Tibial nerve (tissue), 4 donors: ENCODE measurements at regions not wholly inside any gene's neighbourhood (a gene's known extent, or its start where the extent isn't known, plus 50 kb on each side); places are given as distances from the start of the nearest gene placed in this dataset.

ENCODE experiments used
- DNase-seq, 2 donors: peaks; one replicate each; pipeline ENCODE4 v3.0.0-alpha.2; 2019; ENCODE audit warnings: low spot score in 2 of 2
- H3K27ac ChIP-seq, 4 donors: fragments of 200-600 bp; sonication (generic) in 3 of 4; one replicate each; pipeline ENCODE4 v1.5.1; 2017 to 2019; ENCODE audit warnings: mild to moderate bottlenecking in 1 of 4
- H3K27me3 ChIP-seq, 2 donors: fragments of 200-600 bp; sonication (generic) in 1 of 2; one replicate each; pipeline versions ENCODE4 v1.5.1 to v1.6.0; 2017 to 2019
- H3K36me3 ChIP-seq, 3 donors: fragments of 200-600 bp; sonication (generic); one replicate each; pipeline ENCODE4 v1.5.1; 2018 to 2019
- H3K4me1 ChIP-seq, 4 donors: fragments of 200-600 bp; sonication (generic) in 3 of 4; one replicate each; pipeline ENCODE4 v1.5.1; 2017 to 2019
- H3K4me3 ChIP-seq, 4 donors: fragments of 200-600 bp; sonication (generic) in 3 of 4; one replicate each; pipeline ENCODE4 v1.5.1; 2017 to 2019; ENCODE audit warnings: mild to moderate bottlenecking in 1 of 4, moderate library complexity in 1 of 4
- H3K9me3 ChIP-seq, 4 donors: fragments of 200-600 bp; sonication (generic) in 3 of 4; one replicate each; pipeline ENCODE4 v1.5.1; 2017 to 2019
- EP300 ChIP-seq, 2 donors: sonication (generic); formaldehyde crosslinking; IDR thresholded peaks; one replicate each; pipeline ENCODE4 v1.6.1; 2017; ENCODE audit warnings: antibody characterized with exemption in 2 of 2, mild to moderate bottlenecking in 1 of 2
- POLR2A ChIP-seq, 2 donors: fragments of 450-650 bp; IDR thresholded peaks; one replicate each; pipeline ENCODE4 v1.6.1; 2017; ENCODE audit warnings: antibody characterized with exemption in 2 of 2, mild to moderate bottlenecking in 2 of 2, moderate library complexity in 2 of 2
- WGBS, 2 donors: methylation state at CpG; one replicate each; pipeline ENCODE4 v1.1.5; 2018; 5-methylcytosine and 5-hydroxymethylcytosine counted together
- TF ChIP-seq, protein P1 (sequence below), 5 experiments: fragments of 200-600 bp in 3 of 5; fragments of 450-650 bp in 2 of 5; sonication (generic) in 3 of 5; IDR thresholded peaks; one replicate each; pipeline ENCODE4 v1.5.1; 2016 to 2019; ENCODE audit warnings: antibody characterized with exemption in 5 of 5, mild to moderate bottlenecking in 3 of 5, moderate library complexity in 2 of 5

DNA sequence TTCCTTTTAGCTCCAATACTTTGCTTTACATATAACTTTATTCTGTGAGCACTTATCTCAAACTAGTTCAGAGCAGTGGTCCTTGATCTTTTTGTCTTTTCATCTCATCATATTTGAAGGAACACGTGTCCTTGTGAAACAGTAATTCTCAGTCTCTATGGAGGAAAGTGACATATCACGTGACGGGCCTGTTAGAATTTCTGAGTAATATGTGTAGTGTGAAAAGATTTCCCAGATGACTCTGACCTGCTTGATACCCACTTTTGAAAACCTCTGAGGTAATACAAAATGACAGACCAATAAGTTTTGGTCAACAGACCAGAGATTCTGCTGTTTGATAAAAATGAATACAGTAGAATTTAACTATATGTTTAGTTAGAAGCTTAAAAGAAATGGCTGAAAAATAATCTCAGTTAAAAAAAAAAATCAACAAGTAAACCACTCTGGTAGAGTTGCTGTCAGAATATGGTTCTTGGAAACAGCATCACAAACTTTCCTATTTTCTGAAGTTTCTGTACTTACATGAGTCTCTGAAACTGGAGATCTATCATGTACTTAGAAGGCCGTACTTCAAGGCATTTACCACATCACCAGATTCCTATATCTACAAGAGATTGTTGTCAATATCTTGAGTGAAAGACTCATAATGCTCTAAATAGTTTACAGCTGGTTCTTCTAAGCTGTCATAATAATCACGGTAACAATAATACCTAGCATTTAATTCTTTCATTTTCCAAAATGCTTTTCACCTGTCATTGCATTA, 590.2 kb upstream of the TBL1XR1 start:
- Histone ChIP-seq H3K9me3 (no peaks in the 10 kb centered on the region), H3K4me1 (peaks cover 0 to 2% (median 0%) of the 10 kb centered on the region in 4 donors), H3K27ac (no peak overlapping the region), H3K27me3 (no peaks in the 10 kb centered on the region), H3K4me3 (no peak overlapping the region), H3K36me3 (no peaks in the 10 kb centered on the region)
- no peak for TF ChIP-seq EP300 (IDR thresholded peaks at IDR 0.05)
- TF ChIP-seq, protein P1, sequence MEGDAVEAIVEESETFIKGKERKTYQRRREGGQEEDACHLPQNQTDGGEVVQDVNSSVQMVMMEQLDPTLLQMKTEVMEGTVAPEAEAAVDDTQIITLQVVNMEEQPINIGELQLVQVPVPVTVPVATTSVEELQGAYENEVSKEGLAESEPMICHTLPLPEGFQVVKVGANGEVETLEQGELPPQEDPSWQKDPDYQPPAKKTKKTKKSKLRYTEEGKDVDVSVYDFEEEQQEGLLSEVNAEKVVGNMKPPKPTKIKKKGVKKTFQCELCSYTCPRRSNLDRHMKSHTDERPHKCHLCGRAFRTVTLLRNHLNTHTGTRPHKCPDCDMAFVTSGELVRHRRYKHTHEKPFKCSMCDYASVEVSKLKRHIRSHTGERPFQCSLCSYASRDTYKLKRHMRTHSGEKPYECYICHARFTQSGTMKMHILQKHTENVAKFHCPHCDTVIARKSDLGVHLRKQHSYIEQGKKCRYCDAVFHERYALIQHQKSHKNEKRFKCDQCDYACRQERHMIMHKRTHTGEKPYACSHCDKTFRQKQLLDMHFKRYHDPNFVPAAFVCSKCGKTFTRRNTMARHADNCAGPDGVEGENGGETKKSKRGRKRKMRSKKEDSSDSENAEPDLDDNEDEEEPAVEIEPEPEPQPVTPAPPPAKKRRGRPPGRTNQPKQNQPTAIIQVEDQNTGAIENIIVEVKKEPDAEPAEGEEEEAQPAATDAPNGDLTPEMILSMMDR (IDR thresholded peaks at IDR 0.05) = no peak
- TF ChIP-seq POLR2A (IDR thresholded peaks at IDR 0.05) = no peak
- DNase-seq = no peak
- WGBS, 2 donors = 90 to 91% methylated on average over 5 of the region's 5 CpGs

GRCh38 chr3:177789500-177789899, 592.2 kb upstream of the TBL1XR1 start:
- Histone ChIP-seq H3K4me3 (no peak overlapping the region), H3K27me3 (no peaks in the 10 kb centered on the region), H3K36me3 (no peaks in the 10 kb centered on the region), H3K27ac (no peak overlapping the region), H3K9me3 (no peaks in the 10 kb centered on the region), H3K4me1 (no peaks in the 10 kb centered on the region)
- TF ChIP-seq POLR2A (IDR thresholded peaks at IDR 0.05) (no peak), EP300 (IDR thresholded peaks at IDR 0.05) (no peak)
- TF ChIP-seq, protein P1 (IDR thresholded peaks at IDR 0.05) = no peak
- 89 to 92% methylated on average over 2 of the region's 2 CpGs for WGBS, 2 donors
- no peak for DNase-seq

GRCh38 chr3:177792311-177793030, 595.2 kb upstream of the TBL1XR1 start:
- H3K27me3 ChIP-seq = no peaks in the 10 kb centered on the region
- H3K36me3 ChIP-seq = no peaks in the 10 kb centered on the region
- TF ChIP-seq EP300 (IDR thresholded peaks at IDR 0.05) = no peak
- TF ChIP-seq, protein P1 (IDR thresholded peaks at IDR 0.05) = no peak
- TF ChIP-seq POLR2A (IDR thresholded peaks at IDR 0.05) = no peak
- no peaks in the 10 kb centered on the region for H3K4me1 ChIP-seq
- no peak overlapping the region for H3K27ac ChIP-seq
- H3K9me3 ChIP-seq = no peaks in the 10 kb centered on the region
- no peak overlapping the region for H3K4me3 ChIP-seq
- no peak for DNase-seq
- 84 to 90% methylated on average over 6 of the region's 6 CpGs for WGBS, 2 donors

GRCh38 chr3:177793451-177793850, 596.2 kb upstream of the TBL1XR1 start:
- Histone ChIP-seq H3K9me3 (no peaks in the 10 kb centered on the region), H3K27ac (no peak overlapping the region), H3K27me3 (no peaks in the 10 kb centered on the region), H3K36me3 (no peaks in the 10 kb centered on the region), H3K4me1 (no peaks in the 10 kb centered on the region), H3K4me3 (no peak overlapping the region)
- TF ChIP-seq POLR2A (IDR thresholded peaks at IDR 0.05) = no peak
- TF ChIP-seq, protein P1 (IDR thresholded peaks at IDR 0.05) = no peak
- TF ChIP-seq EP300 (IDR thresholded peaks at IDR 0.05) = no peak
- no peak for DNase-seq
- 71 to 79% methylated on average over 3 of the region's 3 CpGs for WGBS, 2 donors

DNA sequence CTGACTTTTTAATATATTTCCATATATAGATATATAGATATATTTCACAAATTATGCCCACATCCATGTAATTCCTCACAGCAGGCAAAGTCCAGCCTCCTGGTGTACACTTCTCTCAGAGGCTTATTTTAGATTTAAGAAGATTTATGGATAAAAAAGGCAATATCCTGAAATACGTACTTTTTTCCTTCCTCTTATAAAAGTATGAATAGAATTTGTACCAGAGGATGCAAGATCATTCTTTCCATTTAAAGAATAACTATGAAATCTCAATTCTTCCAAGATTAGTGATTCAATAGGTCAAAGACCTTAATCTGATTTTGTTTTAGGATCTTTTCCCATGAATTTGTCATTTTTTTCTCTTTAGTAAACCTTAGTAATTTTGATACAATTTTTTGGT, 597.9 kb upstream of the TBL1XR1 start:
- Histone ChIP-seq H3K36me3 (no peaks in the 10 kb centered on the region), H3K9me3 (no peaks in the 10 kb centered on the region), H3K27me3 (no peaks in the 10 kb centered on the region), H3K27ac (no peak overlapping the region), H3K4me1 (no peaks in the 10 kb centered on the region), H3K4me3 (no peak overlapping the region)
- 54 to 65% methylated on average over 1 of the region's 1 CpG for WGBS, 2 donors
- DNase-seq = no peak
- TF ChIP-seq POLR2A (IDR thresholded peaks at IDR 0.05) (no peak), EP300 (IDR thresholded peaks at IDR 0.05) (no peak)
- TF ChIP-seq, protein P1 (IDR thresholded peaks at IDR 0.05) = no peak
